Cardiac muscle cell (in vitro differentiated cells and primary cell): ENCODE measurements at regions not wholly inside any gene's neighbourhood (a gene's known extent, or its start where the extent isn't known, plus 50 kb on each side); places are given as distances from the start of the nearest gene placed in this dataset.
"Not testable (repeated sequence)": the region's sequence is repeated elsewhere in the genome, so short reads cannot be mapped to it uniquely, and the experiment has no call there.

Source experiments
- DNase-seq, 2 donors: peaks; one replicate each; pipeline versions ENCODE4 v3.0.0 to v3.0.0-alpha.2; 2010 to 2017; ENCODE audit warnings: low read depth in 1 of 2, low spot score in 1 of 2
- H3K27ac ChIP-seq: fragments of 200-600 bp; sonication (generic); 2 replicates; pipeline ENCODE4 v1.5.1; 2016
- H3K27me3 ChIP-seq: fragments of 200-600 bp; sonication (generic); 2 replicates; pipeline ENCODE4 v1.6.0; 2016; ENCODE audit warnings: control low read depth
- H3K36me3 ChIP-seq: fragments of 200-600 bp; sonication (generic); 2 replicates; pipeline ENCODE4 v1.5.1; 2016; ENCODE audit warnings: control low read depth
- H3K4me1 ChIP-seq: fragments of 200-600 bp; sonication (generic); 2 replicates; pipeline ENCODE4 v1.8.1; 2017; ENCODE audit warnings: low read depth, mild to moderate bottlenecking, mixed run types
- H3K4me3 ChIP-seq: fragments of 200-600 bp; sonication (generic); 2 replicates; pipeline ENCODE4 v1.5.1; 2016; ENCODE audit warnings: mild to moderate bottlenecking
- H3K9me3 ChIP-seq: fragments of 200-600 bp; sonication (generic); 2 replicates; pipeline ENCODE4 v1.5.1; 2017; ENCODE audit warnings: low read depth, mild to moderate bottlenecking, control low read depth
- CTCF ChIP-seq: IDR thresholded peaks from 2 replicates; pipeline ENCODE4 v1.5.1; 2012; ENCODE audit warnings: low read depth, mild to moderate bottlenecking, low read length

- H3K9me3 ChIP-seq: no peaks in the 10 kb centered on the region
- H3K27ac ChIP-seq: no peak overlapping the region
- no peak overlapping the region for H3K4me3 ChIP-seq
- no peak for DNase-seq
- peaks cover 4% of the 10 kb centered on the region for H3K4me1 ChIP-seq
- H3K27me3 ChIP-seq: no peaks in the 10 kb centered on the region
- H3K36me3 ChIP-seq: no peaks in the 10 kb centered on the region
- TF ChIP-seq CTCF: no peak
Measured at GRCh38 chrX:130543603-130544325, 142.0 kb downstream of the RBMX2 start.

- no peaks in the 10 kb centered on the region for H3K36me3 ChIP-seq
- no peak for TF ChIP-seq CTCF
- H3K4me1 ChIP-seq: no peaks in the 10 kb centered on the region
- no peaks in the 10 kb centered on the region for H3K9me3 ChIP-seq
- no peak overlapping the region for H3K4me3 ChIP-seq
- DNase-seq: no peak
- no peaks in the 10 kb centered on the region for H3K27me3 ChIP-seq
- no peak overlapping the region for H3K27ac ChIP-seq
Measured at GRCh38 chrX:130545796-130546195, 144.0 kb downstream of the RBMX2 start.

- not testable (repeated sequence) for H3K27me3 ChIP-seq, H3K4me3 ChIP-seq, H3K27ac ChIP-seq, H3K36me3 ChIP-seq, H3K4me1 ChIP-seq, H3K9me3 ChIP-seq
- DNase-seq: peak in 1 of 2 donors; percentile 5
Measured at GRCh38 chrX:130549382-130549781, 147.6 kb downstream of the RBMX2 start.

GRCh38 chrX:130550351-130550750, 148.6 kb downstream of the RBMX2 start:
- no peak overlapping the region for H3K27ac ChIP-seq
- no peak for DNase-seq

GRCh38 chrX:130552444-130553073, 150.8 kb downstream of the RBMX2 start:
- no peaks in the 10 kb centered on the region for H3K4me1 ChIP-seq
- no peaks in the 10 kb centered on the region for H3K27me3 ChIP-seq
- H3K4me3 ChIP-seq: no peak overlapping the region
- no peaks in the 10 kb centered on the region for H3K9me3 ChIP-seq
- no peak for DNase-seq
- H3K27ac ChIP-seq: no peak overlapping the region
- no peak for TF ChIP-seq CTCF
- H3K36me3 ChIP-seq: no peaks in the 10 kb centered on the region

More at GRCh38 chrX:130550351-130550750, 148.6 kb downstream of the RBMX2 start:
- Histone ChIP-seq H3K4me3 (no peak overlapping the region), H3K27me3 (no peaks in the 10 kb centered on the region), H3K9me3 (no peaks in the 10 kb centered on the region), H3K36me3 (no peaks in the 10 kb centered on the region), H3K4me1 (no peaks in the 10 kb centered on the region)
- TF ChIP-seq CTCF: no peak

- TF ChIP-seq CTCF: no peak
- H3K4me3 ChIP-seq: no peak overlapping the region
- H3K36me3 ChIP-seq: no peaks in the 10 kb centered on the region
- H3K4me1 ChIP-seq: no peaks in the 10 kb centered on the region
- no peaks in the 10 kb centered on the region for H3K9me3 ChIP-seq
- DNase-seq: no peak
- H3K27me3 ChIP-seq: no peaks in the 10 kb centered on the region
- H3K27ac ChIP-seq: no peak overlapping the region
Measured at GRCh38 chrX:130555341-130555740, 153.6 kb downstream of the RBMX2 start.
